Chondrocyte (in vitro differentiated cells): ENCODE measurements at regions not wholly inside any gene's neighbourhood (a gene's known extent, or its start where the extent isn't known, plus 50 kb on each side); places are given as distances from the start of the nearest gene placed in this dataset.
A peak's percentile ranks its signal among the peaks of the same experiment; 100 is the strongest.

Source experiments
- DNase-seq: peaks from one replicate; pipeline ENCODE4 v3.0.0; 2021; ENCODE audit warnings: mixed read lengths, low spot score
- H3K27ac Mint-ChIP-seq: one replicate; pipeline ENCODE4 v1.8.0; 2021; ENCODE audit warnings: mild to moderate bottlenecking, moderate library complexity, mixed read lengths; ENCODE audit not compliant: unreplicated experiment
- H3K27me3 Mint-ChIP-seq: 2 replicates; pipeline ENCODE4 v1.8.0; 2021; ENCODE audit warnings: low read depth, mixed read lengths
- H3K36me3 Mint-ChIP-seq: 2 replicates; pipeline ENCODE4 v1.8.0; 2021; ENCODE audit warnings: low read depth, mixed read lengths
- H3K4me1 Mint-ChIP-seq: 2 replicates; pipeline ENCODE4 v1.8.0; 2021; ENCODE audit warnings: low read depth, mild to moderate bottlenecking, mixed read lengths
- H3K4me3 Mint-ChIP-seq: one replicate; pipeline ENCODE4 v1.8.0; 2021; ENCODE audit warnings: mild to moderate bottlenecking, moderate library complexity, mixed read lengths; ENCODE audit not compliant: unreplicated experiment
- H3K9me3 Mint-ChIP-seq: 2 replicates; pipeline ENCODE4 v1.8.0; 2021; ENCODE audit warnings: low read depth, mixed read lengths
- CTCF ChIP-seq: fragments of 200-600 bp; sonication (generic); IDR thresholded peaks from 2 replicates; pipeline ENCODE4 v1.5.0; 2021; ENCODE audit warnings: antibody characterized with exemption, mild to moderate bottlenecking, moderate library complexity

DNA sequence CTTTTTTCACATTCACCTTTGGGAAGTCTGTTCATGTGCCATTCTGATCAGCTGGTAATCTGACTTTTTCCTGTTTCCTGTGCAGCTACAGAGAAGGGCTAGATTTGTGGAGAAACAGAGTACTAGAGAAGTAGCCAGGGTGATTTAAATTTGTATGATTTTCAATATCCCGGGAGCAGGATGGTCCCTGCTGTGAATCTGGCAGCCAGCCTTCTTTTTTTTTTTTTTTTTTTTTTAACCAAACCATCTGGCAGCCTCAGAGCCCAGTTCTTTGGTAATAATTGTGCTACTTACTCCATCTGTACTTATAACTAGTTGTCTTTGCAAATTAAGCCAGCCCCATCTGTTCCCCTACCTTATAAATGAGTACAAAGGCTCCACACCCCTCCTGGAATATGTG, 248.6 kb upstream of the DEPDC1 start:
- Mint-ChIP-seq H3K4me3 (no peak overlapping the region), H3K9me3 (peaks cover 6% of the 10 kb centered on the region), H3K27me3 (no peaks in the 10 kb centered on the region), H3K36me3 (no peaks in the 10 kb centered on the region), H3K27ac (no peak overlapping the region), H3K4me1 (no peaks in the 10 kb centered on the region)
- no peak for DNase-seq
- TF ChIP-seq CTCF: no peak

DNA sequence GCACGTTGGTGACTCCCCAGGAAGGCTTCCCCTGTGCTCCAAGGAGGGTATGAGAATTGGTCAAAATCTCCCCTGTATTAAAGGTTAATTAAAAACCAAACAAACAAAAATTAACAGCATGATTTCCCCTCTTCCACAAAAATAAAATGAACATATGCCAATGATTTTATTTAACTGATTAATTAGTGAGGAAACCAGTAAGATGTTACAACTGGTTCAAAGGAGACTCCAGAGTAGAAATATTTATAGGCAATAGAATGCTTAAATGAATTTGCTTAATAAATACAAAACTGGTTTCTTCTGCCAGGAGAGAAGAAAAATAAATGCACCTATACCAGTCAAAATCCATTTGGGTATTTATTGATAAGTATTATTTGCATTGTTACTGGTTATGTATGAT, 249.5 kb upstream of the DEPDC1 start:
- Mint-ChIP-seq H3K27ac (no peak overlapping the region), H3K4me1 (no peaks in the 10 kb centered on the region), H3K4me3 (no peak overlapping the region), H3K36me3 (no peaks in the 10 kb centered on the region), H3K9me3 (peaks cover 3% of the 10 kb centered on the region), H3K27me3 (no peaks in the 10 kb centered on the region)
- DNase-seq: no peak
- no peak for TF ChIP-seq CTCF

GRCh38 chr1:68751723-68752122, 254.8 kb upstream of the DEPDC1 start:
- DNase-seq: no peak
- Mint-ChIP-seq H3K27ac (no peak overlapping the region), H3K4me1 (no peaks in the 10 kb centered on the region), H3K36me3 (no peaks in the 10 kb centered on the region), H3K4me3 (no peak overlapping the region), H3K27me3 (peaks cover 5% of the 10 kb centered on the region), H3K9me3 (peaks cover 5% of the 10 kb centered on the region)
- peak; percentile 7 for TF ChIP-seq CTCF

DNA sequence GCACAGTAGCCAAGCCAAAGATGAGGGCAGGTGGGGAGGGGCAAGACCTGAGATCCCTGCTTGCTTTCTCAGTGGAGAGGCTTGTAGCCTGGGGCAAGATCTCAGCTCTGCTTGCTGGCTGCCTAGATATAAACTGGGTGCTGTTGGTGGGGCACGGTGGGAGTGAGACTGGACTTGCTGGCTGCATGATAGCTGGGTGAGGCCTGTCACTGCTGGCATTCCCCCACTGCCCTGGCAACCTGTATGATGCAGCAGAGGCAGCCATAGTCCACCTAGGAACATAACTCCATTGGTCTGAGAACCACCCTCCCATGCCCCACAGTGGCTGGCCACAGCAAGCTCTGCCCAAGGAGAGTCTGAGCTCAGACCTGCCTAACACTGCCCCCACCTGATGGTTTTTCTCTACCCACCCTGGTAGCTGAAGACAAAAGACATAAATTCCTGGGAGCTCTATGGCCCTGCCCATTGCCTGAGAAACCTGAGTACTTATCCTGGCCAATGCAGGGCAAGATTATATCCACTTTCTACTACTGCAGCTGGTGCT, 261.9 kb upstream of the DEPDC1 start:
- Mint-ChIP-seq H3K27ac (no peak overlapping the region), H3K4me1 (no peaks in the 10 kb centered on the region), H3K36me3 (no peaks in the 10 kb centered on the region), H3K27me3 (peaks cover 5% of the 10 kb centered on the region), H3K9me3 (peaks cover 26% of the 10 kb centered on the region), H3K4me3 (no peak overlapping the region)
- no peak for TF ChIP-seq CTCF
- peak; percentile 60 for DNase-seq

- TF ChIP-seq CTCF: no peak
- Mint-ChIP-seq H3K4me1 (no peaks in the 10 kb centered on the region), H3K36me3 (no peaks in the 10 kb centered on the region), H3K27ac (no peak overlapping the region), H3K4me3 (no peak overlapping the region), H3K27me3 (no peaks in the 10 kb centered on the region), H3K9me3 (peaks cover 25% of the 10 kb centered on the region)
- DNase-seq: no peak
Observed at GRCh38 chr1:68767941-68768340, 271.1 kb upstream of the DEPDC1 start.
